Ascending aorta (tissue), 2 donors: ENCODE measurements at regions not wholly inside any gene's neighbourhood (a gene's known extent, or its start where the extent isn't known, plus 50 kb on each side); places are given as distances from the start of the nearest gene placed in this dataset.

Experiments
- DNase-seq, 2 donors: peaks; one replicate each; pipeline ENCODE4 v3.0.0-alpha.2; 2019; ENCODE audit warnings: low spot score in 2 of 2
- H3K27ac ChIP-seq, 2 donors: fragments of 200-600 bp; sonication (generic); one replicate each; pipeline ENCODE4 v1.5.1; 2016 to 2017; ENCODE audit warnings: mild to moderate bottlenecking in 1 of 2
- H3K27me3 ChIP-seq: fragments of 200-600 bp; sonication (generic); one replicate; pipeline ENCODE4 v1.5.1; 2017
- H3K36me3 ChIP-seq, 2 donors: fragments of 200-600 bp; sonication (generic); one replicate each; pipeline ENCODE4 v1.5.1; 2016
- H3K4me1 ChIP-seq, 2 donors: fragments of 200-600 bp; sonication (generic); one replicate each; pipeline ENCODE4 v1.5.1; 2016 to 2017; ENCODE audit warnings: mild to moderate bottlenecking in 1 of 2
- H3K4me3 ChIP-seq, 2 donors: fragments of 200-600 bp; sonication (generic); one replicate each; pipeline ENCODE4 v1.5.1; 2016 to 2017; ENCODE audit warnings: mild to moderate bottlenecking in 1 of 2
- H3K9me3 ChIP-seq, 2 donors: fragments of 200-600 bp; sonication (generic); one replicate each; pipeline ENCODE4 v1.5.1; 2016
- intact Hi-C: fragments of 100-400 bp; cut with DNase I; formaldehyde crosslinking; loops from one replicate; pipeline ENCODE4 v1.15.1; 2023
- TF ChIP-seq, protein P1 (sequence below), 3 experiments: fragments of 200-600 bp in 2 of 3; fragments of 450-650 bp in 1 of 3; sonication (generic) in 2 of 3; IDR thresholded peaks; one replicate each; pipeline ENCODE4 v1.5.1; 2016 to 2019; ENCODE audit warnings: antibody characterized with exemption in 3 of 3, mild to moderate bottlenecking in 1 of 3, moderate library complexity in 1 of 3

DNA sequence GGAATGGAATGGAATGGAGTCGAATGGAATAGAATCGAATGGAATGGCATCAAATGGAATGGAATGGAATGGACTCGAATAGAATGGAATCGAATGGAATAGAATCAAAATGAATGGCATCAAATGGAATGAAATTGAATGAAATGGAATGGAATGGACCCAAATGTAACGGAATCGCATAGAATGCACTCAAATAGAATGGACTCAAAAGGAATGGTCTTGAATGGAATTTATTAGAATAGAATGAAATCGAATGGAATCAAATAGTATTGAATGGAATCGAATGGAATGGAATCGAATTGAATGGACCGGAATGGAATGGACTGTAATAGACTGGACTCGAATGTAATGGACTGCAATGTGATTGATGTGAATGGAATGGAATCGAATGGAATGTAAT lies 501.4 kb upstream of the WSB1 start:
- Histone ChIP-seq H3K9me3 (peaks cover 9 to 34% of the 10 kb centered on the region in 2 donors), H3K4me1 (no peaks in the 10 kb centered on the region), H3K4me3 (no peak overlapping the region), H3K36me3 (no peaks in the 10 kb centered on the region), H3K27me3 (no peaks in the 10 kb centered on the region), H3K27ac (no peak overlapping the region)
- TF ChIP-seq, protein P1, sequence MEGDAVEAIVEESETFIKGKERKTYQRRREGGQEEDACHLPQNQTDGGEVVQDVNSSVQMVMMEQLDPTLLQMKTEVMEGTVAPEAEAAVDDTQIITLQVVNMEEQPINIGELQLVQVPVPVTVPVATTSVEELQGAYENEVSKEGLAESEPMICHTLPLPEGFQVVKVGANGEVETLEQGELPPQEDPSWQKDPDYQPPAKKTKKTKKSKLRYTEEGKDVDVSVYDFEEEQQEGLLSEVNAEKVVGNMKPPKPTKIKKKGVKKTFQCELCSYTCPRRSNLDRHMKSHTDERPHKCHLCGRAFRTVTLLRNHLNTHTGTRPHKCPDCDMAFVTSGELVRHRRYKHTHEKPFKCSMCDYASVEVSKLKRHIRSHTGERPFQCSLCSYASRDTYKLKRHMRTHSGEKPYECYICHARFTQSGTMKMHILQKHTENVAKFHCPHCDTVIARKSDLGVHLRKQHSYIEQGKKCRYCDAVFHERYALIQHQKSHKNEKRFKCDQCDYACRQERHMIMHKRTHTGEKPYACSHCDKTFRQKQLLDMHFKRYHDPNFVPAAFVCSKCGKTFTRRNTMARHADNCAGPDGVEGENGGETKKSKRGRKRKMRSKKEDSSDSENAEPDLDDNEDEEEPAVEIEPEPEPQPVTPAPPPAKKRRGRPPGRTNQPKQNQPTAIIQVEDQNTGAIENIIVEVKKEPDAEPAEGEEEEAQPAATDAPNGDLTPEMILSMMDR (IDR thresholded peaks at IDR 0.05): no peak
- intact Hi-C loops: no loop called here
- DNase-seq: no peak

DNA sequence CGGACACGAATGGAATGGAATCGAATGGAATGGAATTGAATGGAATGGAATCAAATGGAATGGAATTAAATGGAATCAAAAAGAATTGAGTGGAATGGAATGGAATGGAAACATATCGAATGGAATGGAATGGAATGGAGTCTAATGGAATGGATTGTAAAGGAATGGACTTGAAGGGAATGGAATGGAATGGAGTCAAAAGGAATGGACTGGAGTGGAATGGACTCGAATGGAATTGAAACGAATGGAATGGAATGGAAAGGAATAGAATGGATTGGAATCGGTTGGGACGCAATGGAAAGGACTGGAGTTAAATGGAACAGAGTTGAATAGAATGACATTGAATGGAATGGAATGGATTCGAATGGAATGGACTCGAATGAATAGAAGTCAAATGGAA lies 486.9 kb upstream of the WSB1 start:
- H3K4me3 ChIP-seq: no peak overlapping the region
- H3K4me1 ChIP-seq: no peaks in the 10 kb centered on the region
- DNase-seq: no peak
- H3K27ac ChIP-seq: no peak overlapping the region
- TF ChIP-seq, protein P1 (IDR thresholded peaks at IDR 0.05): no peak
- no peaks in the 10 kb centered on the region for H3K27me3 ChIP-seq
- H3K9me3 ChIP-seq: peaks cover 0 to 46% of the 10 kb centered on the region in 2 donors
- intact Hi-C loops: no loop called here
- H3K36me3 ChIP-seq: no peaks in the 10 kb centered on the region

DNA sequence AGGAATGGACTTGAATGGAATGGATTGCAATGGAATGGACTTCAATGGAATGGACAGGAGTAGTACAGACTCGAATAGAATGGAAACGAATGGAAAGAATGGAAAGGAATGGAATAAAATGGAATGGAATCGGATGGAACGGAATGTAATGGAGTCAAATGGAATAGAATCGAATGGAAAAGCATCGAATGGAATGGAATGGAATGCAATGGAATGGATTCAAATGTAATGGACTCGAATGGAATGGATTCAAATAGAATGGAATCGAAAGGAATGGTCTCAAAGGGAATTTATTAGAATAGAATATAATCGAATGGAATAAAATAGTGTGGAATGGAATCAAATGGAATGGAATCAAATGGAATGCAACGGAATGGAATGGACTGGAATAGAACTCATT lies 484.9 kb upstream of the WSB1 start:
- Histone ChIP-seq H3K9me3 (peaks cover 0 to 45% of the 10 kb centered on the region in 2 donors), H3K4me3 (no peak overlapping the region), H3K27ac (no peak overlapping the region), H3K4me1 (no peaks in the 10 kb centered on the region), H3K27me3 (no peaks in the 10 kb centered on the region), H3K36me3 (no peaks in the 10 kb centered on the region)
- no peak for DNase-seq
- intact Hi-C loops: no loop called here
- TF ChIP-seq, protein P1 (IDR thresholded peaks at IDR 0.05): no peak

DNA sequence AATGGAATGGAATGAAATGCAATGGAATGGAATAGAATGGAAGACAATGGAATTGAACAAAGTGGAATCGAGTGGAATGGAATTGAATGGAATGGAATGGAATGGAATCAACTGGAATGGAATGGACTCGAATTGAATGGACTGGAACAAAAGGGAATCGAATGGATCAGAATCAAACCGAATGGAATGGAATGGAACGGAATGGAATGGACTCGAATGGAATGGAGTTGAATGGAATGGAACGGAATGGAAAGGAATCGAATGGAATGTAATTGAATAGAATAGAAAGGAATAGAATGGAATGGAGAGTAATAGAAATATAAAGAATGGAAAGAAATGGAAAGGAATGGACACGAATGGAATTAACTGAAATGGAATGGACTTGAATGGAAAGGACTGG lies 475.2 kb upstream of the WSB1 start:
- intact Hi-C loops: no loop called here
- Histone ChIP-seq H3K27ac (no peak overlapping the region), H3K27me3 (no peaks in the 10 kb centered on the region), H3K4me1 (no peaks in the 10 kb centered on the region), H3K36me3 (no peaks in the 10 kb centered on the region), H3K4me3 (no peak overlapping the region), H3K9me3 (peaks cover 0 to 33% of the 10 kb centered on the region in 2 donors)
- TF ChIP-seq, protein P1 (IDR thresholded peaks at IDR 0.05): no peak
- no peak for DNase-seq
